Nephron progenitor cell (in vitro differentiated cells): ENCODE measurements at regions not wholly inside any gene's neighbourhood (a gene's known extent, or its start where the extent isn't known, plus 50 kb on each side); places are given as distances from the start of the nearest gene placed in this dataset.

Experiments
- DNase-seq: peaks from one replicate; pipeline ENCODE4 v3.0.0; 2021
- H3K27ac Mint-ChIP-seq: 2 replicates; pipeline ENCODE4 v1.8.0; 2021; ENCODE audit warnings: mild to moderate bottlenecking, moderate library complexity, mixed read lengths
- H3K27me3 Mint-ChIP-seq: 2 replicates; pipeline ENCODE4 v1.8.0; 2021; ENCODE audit warnings: mild to moderate bottlenecking, low read depth, mixed read lengths; ENCODE audit not compliant: poor library complexity
- H3K36me3 Mint-ChIP-seq: 2 replicates; pipeline ENCODE4 v1.8.0; 2021; ENCODE audit warnings: low read depth, mixed read lengths
- H3K4me1 Mint-ChIP-seq: 2 replicates; pipeline ENCODE4 v1.8.0; 2021; ENCODE audit warnings: mixed read lengths
- H3K4me3 Mint-ChIP-seq: 2 replicates; pipeline ENCODE4 v1.8.0; 2021; ENCODE audit warnings: mild to moderate bottlenecking, moderate library complexity, mixed read lengths
- H3K9me3 Mint-ChIP-seq: 2 replicates; pipeline ENCODE4 v1.8.0; 2021; ENCODE audit warnings: mild to moderate bottlenecking, moderate library complexity, mixed read lengths
- CTCF ChIP-seq: fragments of 200-600 bp; sonication (generic); IDR thresholded peaks from 2 replicates; pipeline ENCODE4 v1.5.0; 2021; ENCODE audit warnings: antibody characterized with exemption

GRCh38 chr3:81217101-81217500, 544.3 kb downstream of the GBE1 start:
- Mint-ChIP-seq H3K36me3 (no peaks in the 10 kb centered on the region), H3K4me3 (no peak overlapping the region), H3K4me1 (no peaks in the 10 kb centered on the region), H3K9me3 (no peaks in the 10 kb centered on the region), H3K27ac (no peak overlapping the region), H3K27me3 (peaks cover 2% of the 10 kb centered on the region)
- DNase-seq: no peak
- no peak for TF ChIP-seq CTCF

GRCh38 chr3:81216192-81216591, 545.3 kb downstream of the GBE1 start:
- Mint-ChIP-seq H3K9me3 (no peaks in the 10 kb centered on the region), H3K36me3 (no peaks in the 10 kb centered on the region), H3K27me3 (peaks cover 2% of the 10 kb centered on the region), H3K27ac (no peak overlapping the region), H3K4me3 (no peak overlapping the region), H3K4me1 (no peaks in the 10 kb centered on the region)
- no peak for DNase-seq
- TF ChIP-seq CTCF: no peak

- no peaks in the 10 kb centered on the region for H3K9me3 Mint-ChIP-seq
- H3K27ac Mint-ChIP-seq: no peak overlapping the region
- peaks cover 2% of the 10 kb centered on the region for H3K27me3 Mint-ChIP-seq
- no peak for TF ChIP-seq CTCF
- H3K4me3 Mint-ChIP-seq: no peak overlapping the region
- H3K36me3 Mint-ChIP-seq: no peaks in the 10 kb centered on the region
- no peak for DNase-seq
- no peaks in the 10 kb centered on the region for H3K4me1 Mint-ChIP-seq
Measured at GRCh38 chr3:81214631-81215030, 546.8 kb downstream of the GBE1 start.

GRCh38 chr3:81199587-81199986, 561.9 kb downstream of the GBE1 start:
- Mint-ChIP-seq H3K27ac (no peak overlapping the region), H3K4me3 (no peak overlapping the region), H3K9me3 (no peaks in the 10 kb centered on the region), H3K27me3 (no peaks in the 10 kb centered on the region), H3K4me1 (peaks cover 12% of the 10 kb centered on the region), H3K36me3 (no peaks in the 10 kb centered on the region)
- no peak for TF ChIP-seq CTCF
- DNase-seq: no peak

- Mint-ChIP-seq H3K4me1 (peaks cover 12% of the 10 kb centered on the region), H3K27ac (no peak overlapping the region), H3K9me3 (no peaks in the 10 kb centered on the region), H3K27me3 (no peaks in the 10 kb centered on the region), H3K4me3 (no peak overlapping the region), H3K36me3 (no peaks in the 10 kb centered on the region)
- DNase-seq: no peak
- no peak for TF ChIP-seq CTCF
Measured at GRCh38 chr3:81198756-81199155, 562.7 kb downstream of the GBE1 start.

GRCh38 chr3:81198216-81198615, 563.2 kb downstream of the GBE1 start:
- no peak for TF ChIP-seq CTCF
- DNase-seq: no peak
- Mint-ChIP-seq H3K36me3 (no peaks in the 10 kb centered on the region), H3K27me3 (no peaks in the 10 kb centered on the region), H3K4me3 (no peak overlapping the region), H3K4me1 (peaks cover 12% of the 10 kb centered on the region), H3K27ac (no peak overlapping the region), H3K9me3 (no peaks in the 10 kb centered on the region)
